ENCODE measurements at regions not wholly inside any gene's neighbourhood (a gene's known extent, or its start where the extent isn't known, plus 50 kb on each side); places are given as distances from the start of the nearest gene placed in this dataset.

- H3K4me3 ChIP-seq: no peak overlapping the region
- ATAC-seq (peak; percentile 77), DNase-seq (peak in 2 of 4 donors; percentile 79 to 88)
- no peak overlapping the region for H3K27ac ChIP-seq
- H3K9me3 ChIP-seq: peaks cover 0 to 2% of the 10 kb centered on the region in 2 donors
- no peaks in the 10 kb centered on the region for H3K36me3 ChIP-seq
- no peak for TF ChIP-seq CTCF (IDR thresholded peaks at IDR 0.05)
- peaks cover 0 to 6% of the 10 kb centered on the region in 2 donors for H3K4me1 ChIP-seq
- peaks cover 0 to 5% of the 10 kb centered on the region in 2 donors for H3K27me3 ChIP-seq
- intact Hi-C loops (cut with DNase I): no loop called here
These were observed 112.9 kb downstream of the HLX start for GRCh38 chr1:220991959-220992704.

GRCh38 chr1:220992705-220993052, 113.4 kb downstream of the HLX start:
- peaks cover 0 to 2% of the 10 kb centered on the region in 2 donors for H3K9me3 ChIP-seq
- TF ChIP-seq CTCF (IDR thresholded peaks at IDR 0.05): no peak
- DNase-seq (no peak), ATAC-seq (no peak)
- no peak overlapping the region for H3K4me3 ChIP-seq
- H3K36me3 ChIP-seq: no peaks in the 10 kb centered on the region
- peaks cover 0 to 5% of the 10 kb centered on the region in 2 donors for H3K27me3 ChIP-seq
- peaks cover 0 to 6% of the 10 kb centered on the region in 2 donors for H3K4me1 ChIP-seq
- intact Hi-C loops (cut with DNase I): no loop called here
- no peak overlapping the region for H3K27ac ChIP-seq

- Histone ChIP-seq H3K4me1 (peaks cover 0 to 10% of the 10 kb centered on the region in 2 donors), H3K9me3 (peaks cover 0 to 2% of the 10 kb centered on the region in 2 donors), H3K27me3 (peaks cover 0 to 5% of the 10 kb centered on the region in 2 donors), H3K4me3 (no peak overlapping the region), H3K36me3 (no peaks in the 10 kb centered on the region), H3K27ac (no peak overlapping the region)
- ATAC-seq: no peak
- intact Hi-C loops (cut with DNase I): no loop called here
- DNase-seq: no peak
- TF ChIP-seq CTCF (IDR thresholded peaks at IDR 0.05): no peak
These were observed 115.4 kb downstream of the HLX start for GRCh38 chr1:220994671-220995070.

GRCh38 chr1:220997791-220998190, 118.5 kb downstream of the HLX start:
- H3K9me3 ChIP-seq: peaks cover 0 to 2% of the 10 kb centered on the region in 2 donors
- peaks cover 0 to 24% of the 10 kb centered on the region in 2 donors for H3K4me1 ChIP-seq
- intact Hi-C loops (cut with DNase I): no loop called here
- H3K36me3 ChIP-seq: no peaks in the 10 kb centered on the region
- no peak for TF ChIP-seq CTCF (IDR thresholded peaks at IDR 0.05)
- no peak overlapping the region for H3K4me3 ChIP-seq
- H3K27me3 ChIP-seq: peaks cover 0 to 5% of the 10 kb centered on the region in 2 donors
- H3K27ac ChIP-seq: no peak overlapping the region
- DNase-seq (no peak), ATAC-seq (no peak)

- no peak for TF ChIP-seq CTCF (IDR thresholded peaks at IDR 0.05)
- intact Hi-C loops (cut with DNase I): no loop called here
- peaks cover 0 to 2% of the 10 kb centered on the region in 2 donors for H3K9me3 ChIP-seq
- H3K27ac ChIP-seq: peak overlapping the region in 1 of 2 donors; percentile 65
- peak; percentile 74 for ATAC-seq
- no peak overlapping the region for H3K4me3 ChIP-seq
- H3K27me3 ChIP-seq: no peaks in the 10 kb centered on the region
- H3K4me1 ChIP-seq: peaks cover 0 to 24% of the 10 kb centered on the region in 2 donors
- no peaks in the 10 kb centered on the region for H3K36me3 ChIP-seq
- DNase-seq: peak in 3 of 4 donors; percentile 33 to 73 (median 50)
These were observed 120.9 kb downstream of the HLX start for GRCh38 chr1:220999872-221000863.

Measured in left lung (tissue), 4 donors.